Endothelial cell of umbilical vein (primary cell): ENCODE measurements at regions not wholly inside any gene's neighbourhood (a gene's known extent, or its start where the extent isn't known, plus 50 kb on each side); places are given as distances from the start of the nearest gene placed in this dataset.

Experiments used
- BruUV-seq: library from RNA; stranded (reverse); fragments of 400-500 nt; replicated peaks from 2 replicates; lab custom pipeline; 2021; lab: Mats Ljungman, UMichigan
- CTCF ChIA-PET: fragments of 300-600, 350-600 bp; sonication (Branson Sonifier 250); formaldehyde crosslinking; loops from one replicate; lab custom pipeline; 2021; ENCODE audit warnings: antibody characterized with exemption, inconsistent platforms; lab: Charles Lee
- POLR2A ChIA-PET: fragments of 300-600, 350-600 bp; sonication (Branson Sonifier 250); formaldehyde crosslinking; loops from one replicate; lab custom pipeline; 2021; ENCODE audit warnings: antibody characterized with exemption, inconsistent platforms; lab: Charles Lee
- DNase-seq: peaks from one replicate; pipeline ENCODE4 v3.0.0-alpha.2; 2011; ENCODE audit warnings: low read depth, low spot score
- FAIRE-seq: peaks from 2 replicates; lab custom pipeline; 2011; peaks lifted over from hg19 to GRCh38; lab: Jason Lieb, UNC
- H2AFZ ChIP-seq: 2 replicates; pipeline ENCODE4 v1.6.0; 2012; ENCODE audit warnings: low read depth, low read length, control low read depth, inconsistent platforms
- H3K27ac ChIP-seq: 2 replicates; pipeline ENCODE4 v1.5.1; 2011; ENCODE audit warnings: low read depth, mild to moderate bottlenecking, control low read depth, low read length, moderate library complexity; ENCODE audit not compliant: insufficient read depth
- H3K27me3 ChIP-seq, 2 experiments: 2 replicates each; pipeline versions ENCODE4 v1.6.0 to v1.6.1; 2011; ENCODE audit warnings: low read length in 2 of 2, mixed read lengths in 1 of 2; ENCODE audit not compliant: control insufficient read depth in 2 of 2, insufficient read depth in 2 of 2
- H3K36me3 ChIP-seq, 2 experiments: 2 replicates in 1 of 2; 3 replicates in 1 of 2; pipeline ENCODE4 v1.5.1; 2011; ENCODE audit warnings: low read length in 2 of 2, mild to moderate bottlenecking in 1 of 2, moderate library complexity in 1 of 2; ENCODE audit not compliant: control insufficient read depth in 2 of 2, insufficient read depth in 2 of 2; ENCODE audit errors: extremely low read depth in 1 of 2
- H3K4me1 ChIP-seq: 3 replicates; pipeline ENCODE4 v1.5.1; 2011; ENCODE audit warnings: mild to moderate bottlenecking, low read length; ENCODE audit not compliant: control insufficient read depth, insufficient read depth; ENCODE audit errors: extremely low read depth
- H3K4me2 ChIP-seq: 2 replicates; pipeline ENCODE4 v1.6.1; 2011; ENCODE audit warnings: low read length, control low read depth, mixed read lengths; ENCODE audit not compliant: insufficient read depth
- H3K4me3 ChIP-seq, 3 experiments: fragments of 200-600 bp in 1 of 3; sonication (generic), shearing (Covaris generic) in 1 of 3; replicated peaks in 1 of 3; 2 replicates each; pipeline ENCODE4 v1.5.1; 2011 to 2016; ENCODE audit warnings: control low read depth in 3 of 3, low read length in 3 of 3, mild to moderate bottlenecking in 2 of 3, inconsistent platforms in 1 of 3, low read depth in 1 of 3, moderate library complexity in 1 of 3; ENCODE audit not compliant: insufficient read depth in 1 of 3
- H3K79me2 ChIP-seq: 2 replicates; pipeline ENCODE4 v1.6.0; 2012; ENCODE audit warnings: low read length, inconsistent platforms; ENCODE audit not compliant: control insufficient read depth, insufficient read depth
- H3K9ac ChIP-seq: replicated peaks from 2 replicates; pipeline ENCODE3; 2011; ENCODE audit warnings: low read length, control low read depth; ENCODE audit not compliant: insufficient read depth; ENCODE audit errors: extremely low read depth
- H3K9me1 ChIP-seq: replicated peaks from 3 replicates; pipeline ENCODE4 v1.6.0; 2011; ENCODE audit warnings: mild to moderate bottlenecking, low read length; ENCODE audit not compliant: control insufficient read depth, insufficient read depth; ENCODE audit errors: extremely low read depth
- H3K9me3 ChIP-seq: replicated peaks from 2 replicates; pipeline ENCODE4 v1.5.1; 2012; ENCODE audit warnings: low read length, inconsistent platforms; ENCODE audit not compliant: control insufficient read depth, insufficient read depth
- H4K20me1 ChIP-seq: replicated peaks from 2 replicates; pipeline ENCODE3; 2011; ENCODE audit warnings: mild to moderate bottlenecking, low read length; ENCODE audit not compliant: control insufficient read depth, insufficient read depth; ENCODE audit errors: extremely low read depth
- EZH2 ChIP-seq: IDR thresholded peaks from 2 replicates; pipeline ENCODE4 v1.6.1; 2012; ENCODE audit warnings: borderline replicate concordance, low read depth, mild to moderate bottlenecking, moderate library complexity, low read length, inconsistent platforms; ENCODE audit not compliant: severe bottlenecking
- FOS ChIP-seq: IDR thresholded peaks from 2 replicates; pipeline ENCODE4 v1.6.1; 2011; ENCODE audit warnings: mild to moderate bottlenecking, low read length, moderate library complexity, borderline replicate concordance; ENCODE audit not compliant: insufficient read depth
- GATA2 ChIP-seq: IDR thresholded peaks from 2 replicates; pipeline ENCODE4 v1.7.0; 2011; ENCODE audit warnings: low read depth, mild to moderate bottlenecking, moderate library complexity, mixed read lengths, low read length; ENCODE audit not compliant: insufficient read length, insufficient read depth
- JUN ChIP-seq: IDR thresholded peaks from 2 replicates; pipeline ENCODE4 v1.6.1; 2011; ENCODE audit warnings: borderline replicate concordance, low read depth; ENCODE audit not compliant: insufficient read length, insufficient read depth
- MYC ChIP-seq: IDR thresholded peaks from one replicate; pipeline ENCODE4 v1.6.1; 2011; ENCODE audit warnings: mild to moderate bottlenecking, low read depth, low read length
- POLR2A ChIP-seq: IDR thresholded peaks from 2 replicates; pipeline ENCODE4 v1.6.1; 2012; ENCODE audit warnings: low read depth, mild to moderate bottlenecking, control low read depth, low read length
- POLR2AphosphoS5 ChIP-seq: IDR thresholded peaks from 2 replicates; pipeline ENCODE4 v1.6.1; 2012; ENCODE audit warnings: low read depth, mild to moderate bottlenecking, control low read depth, low read length, moderate library complexity; ENCODE audit not compliant: insufficient read depth
- dilution Hi-C: fragments of 300-500 bp; cut with MboI; formaldehyde crosslinking; loops from one replicate; pipeline ENCODE4 v1.15.0; 2019; ENCODE audit warnings: low sequenced_read_pairs; ENCODE audit not compliant: extremely low pct_ligation_motif_present
- intact Hi-C: fragments of 100-400 bp; cut with micrococcal nuclease; formaldehyde crosslinking; loops from one replicate; pipeline ENCODE4 v1.10.0; 2022
- TF ChIP-seq, protein P1 (sequence below), 2 donors: IDR thresholded peaks; 1 replicate in 1 of 2; 2 replicates in 1 of 2; pipeline ENCODE4 v1.5.1; 2011; ENCODE audit warnings: low read length in 2 of 2, mild to moderate bottlenecking in 2 of 2, moderate library complexity in 2 of 2, control low read depth in 1 of 2, inconsistent platforms in 1 of 2, low read depth in 1 of 2; ENCODE audit not compliant: insufficient read depth in 1 of 2; ENCODE audit errors: extremely low read depth in 1 of 2
- TF ChIP-seq, protein P2 (sequence below): IDR thresholded peaks from 2 replicates; pipeline ENCODE4 v1.6.1; 2011; ENCODE audit not compliant: insufficient read depth, insufficient read length

DNA sequence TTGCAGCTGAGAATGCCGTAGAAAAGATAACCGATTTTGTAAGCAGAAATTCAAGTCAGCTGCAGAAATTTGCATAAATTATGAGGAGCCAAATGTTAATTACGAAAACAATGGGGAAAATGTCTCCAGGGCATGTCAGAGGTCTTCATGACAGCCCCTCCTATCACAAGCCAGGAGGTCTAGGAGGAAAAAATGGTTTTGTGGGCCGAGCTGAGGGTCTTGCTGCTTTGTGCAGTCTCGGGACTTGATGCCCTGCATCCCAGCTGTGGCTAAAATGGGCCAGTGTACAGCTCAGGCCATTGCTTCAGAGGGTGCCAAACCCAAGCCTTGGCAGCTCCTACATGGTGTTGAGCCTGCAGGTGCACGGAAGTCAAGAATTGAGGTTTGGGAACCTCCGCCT lies 131.2 kb upstream of the PDE3A start:
- dilution Hi-C loops: no loop called here
- ChIA-PET POLR2A (no interaction called here), CTCF (no interaction called here)
- no TSS peak for BruUV-seq
- TF ChIP-seq, protein P1, sequence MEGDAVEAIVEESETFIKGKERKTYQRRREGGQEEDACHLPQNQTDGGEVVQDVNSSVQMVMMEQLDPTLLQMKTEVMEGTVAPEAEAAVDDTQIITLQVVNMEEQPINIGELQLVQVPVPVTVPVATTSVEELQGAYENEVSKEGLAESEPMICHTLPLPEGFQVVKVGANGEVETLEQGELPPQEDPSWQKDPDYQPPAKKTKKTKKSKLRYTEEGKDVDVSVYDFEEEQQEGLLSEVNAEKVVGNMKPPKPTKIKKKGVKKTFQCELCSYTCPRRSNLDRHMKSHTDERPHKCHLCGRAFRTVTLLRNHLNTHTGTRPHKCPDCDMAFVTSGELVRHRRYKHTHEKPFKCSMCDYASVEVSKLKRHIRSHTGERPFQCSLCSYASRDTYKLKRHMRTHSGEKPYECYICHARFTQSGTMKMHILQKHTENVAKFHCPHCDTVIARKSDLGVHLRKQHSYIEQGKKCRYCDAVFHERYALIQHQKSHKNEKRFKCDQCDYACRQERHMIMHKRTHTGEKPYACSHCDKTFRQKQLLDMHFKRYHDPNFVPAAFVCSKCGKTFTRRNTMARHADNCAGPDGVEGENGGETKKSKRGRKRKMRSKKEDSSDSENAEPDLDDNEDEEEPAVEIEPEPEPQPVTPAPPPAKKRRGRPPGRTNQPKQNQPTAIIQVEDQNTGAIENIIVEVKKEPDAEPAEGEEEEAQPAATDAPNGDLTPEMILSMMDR (IDR thresholded peaks at IDR 0.05; ENCODE audit: extremely low read depth in 1 of 2, insufficient read depth in 1 of 2, low read depth in 1 of 2, low read length in 2 of 2): no peak
- no peak for TF ChIP-seq EZH2
- no peak for TF ChIP-seq FOS
- TF ChIP-seq MYC: no peak
- TF ChIP-seq GATA2: no peak
- no peak for TF ChIP-seq JUN
- TF ChIP-seq, protein P2, sequence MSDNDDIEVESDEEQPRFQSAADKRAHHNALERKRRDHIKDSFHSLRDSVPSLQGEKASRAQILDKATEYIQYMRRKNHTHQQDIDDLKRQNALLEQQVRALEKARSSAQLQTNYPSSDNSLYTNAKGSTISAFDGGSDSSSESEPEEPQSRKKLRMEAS: no peak
- TF ChIP-seq POLR2A: no peak
- no peak for TF ChIP-seq POLR2AphosphoS5
- FAIRE-seq (no peak), DNase-seq (no peak)
- no peak overlapping the region for H3K4me3 ChIP-seq
- no peak overlapping the region for H3K4me2 ChIP-seq
- H3K27me3 ChIP-seq: no peaks in the 10 kb centered on the region
- no peaks in the 10 kb centered on the region for H3K79me2 ChIP-seq
- H3K36me3 ChIP-seq: no peaks in the 10 kb centered on the region
- no peak overlapping the region for H3K9ac ChIP-seq
- intact Hi-C loops: no loop called here
- no peaks in the 10 kb centered on the region for H3K4me1 ChIP-seq
- no peak overlapping the region for H3K27ac ChIP-seq
- H4K20me1 ChIP-seq: no peaks in the 10 kb centered on the region
- no peaks in the 10 kb centered on the region for H3K9me3 ChIP-seq
- H2AFZ ChIP-seq: no peak overlapping the region
- H3K9me1 ChIP-seq: no peaks in the 10 kb centered on the region
